ENCODE measurements at regions not wholly inside any gene's neighbourhood (a gene's known extent, or its start where the extent isn't known, plus 50 kb on each side); places are given as distances from the start of the nearest gene placed in this dataset.

DNA sequence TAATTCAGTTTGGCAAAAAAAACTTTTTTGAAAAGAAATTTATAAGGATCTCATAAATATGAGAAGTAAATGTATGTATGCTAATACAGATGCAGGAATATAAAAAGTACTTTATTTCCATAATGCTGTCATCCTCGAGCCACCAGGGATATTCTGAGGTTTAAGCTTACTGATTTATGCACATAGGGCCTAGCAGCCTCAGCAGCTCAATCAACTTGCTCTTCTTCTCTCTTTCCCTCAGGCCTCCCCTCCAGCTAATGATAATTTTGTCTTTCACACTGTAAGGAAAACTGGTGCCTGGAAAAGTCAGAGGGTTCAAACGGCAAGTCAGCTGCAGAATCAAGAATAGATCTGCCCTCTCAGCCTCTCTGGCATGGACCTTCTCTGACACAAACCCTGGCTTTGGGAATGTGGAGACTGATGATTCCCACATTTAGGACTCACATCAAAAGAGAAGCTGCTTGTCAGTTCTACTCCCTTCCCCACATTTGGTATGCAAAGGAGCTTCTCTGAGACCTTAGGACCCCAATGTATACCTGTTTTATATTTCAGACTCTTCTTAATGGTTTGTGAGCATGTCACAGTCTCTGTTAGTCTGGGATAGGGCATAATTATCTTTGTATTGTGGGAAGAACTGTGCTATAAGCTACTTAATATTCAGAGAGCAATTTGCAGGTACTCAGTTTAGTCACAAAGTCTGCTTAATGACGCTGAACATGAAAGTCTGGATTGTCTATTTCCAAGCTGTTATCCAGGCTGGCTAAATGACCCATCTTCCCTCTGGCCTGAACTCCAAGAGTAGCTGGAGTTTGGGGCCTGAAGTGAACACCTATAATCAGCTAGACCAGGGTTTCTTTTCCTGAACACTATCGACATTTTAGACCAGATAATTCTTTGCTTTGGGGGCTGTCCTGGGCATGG, 52.1 kb upstream of the DIPK1A start:
- no peak for DNase-seq
- H3K27ac Mint-ChIP-seq: peak overlapping the region; percentile 5
- no peaks in the 10 kb centered on the region for H3K9me3 Mint-ChIP-seq
- no peaks in the 10 kb centered on the region for H3K36me3 Mint-ChIP-seq (ENCODE audit: low read depth)
- H3K4me1 Mint-ChIP-seq: peaks cover 14% of the 10 kb centered on the region
- no peak overlapping the region for H3K4me3 Mint-ChIP-seq
- TF ChIP-seq, protein P1, sequence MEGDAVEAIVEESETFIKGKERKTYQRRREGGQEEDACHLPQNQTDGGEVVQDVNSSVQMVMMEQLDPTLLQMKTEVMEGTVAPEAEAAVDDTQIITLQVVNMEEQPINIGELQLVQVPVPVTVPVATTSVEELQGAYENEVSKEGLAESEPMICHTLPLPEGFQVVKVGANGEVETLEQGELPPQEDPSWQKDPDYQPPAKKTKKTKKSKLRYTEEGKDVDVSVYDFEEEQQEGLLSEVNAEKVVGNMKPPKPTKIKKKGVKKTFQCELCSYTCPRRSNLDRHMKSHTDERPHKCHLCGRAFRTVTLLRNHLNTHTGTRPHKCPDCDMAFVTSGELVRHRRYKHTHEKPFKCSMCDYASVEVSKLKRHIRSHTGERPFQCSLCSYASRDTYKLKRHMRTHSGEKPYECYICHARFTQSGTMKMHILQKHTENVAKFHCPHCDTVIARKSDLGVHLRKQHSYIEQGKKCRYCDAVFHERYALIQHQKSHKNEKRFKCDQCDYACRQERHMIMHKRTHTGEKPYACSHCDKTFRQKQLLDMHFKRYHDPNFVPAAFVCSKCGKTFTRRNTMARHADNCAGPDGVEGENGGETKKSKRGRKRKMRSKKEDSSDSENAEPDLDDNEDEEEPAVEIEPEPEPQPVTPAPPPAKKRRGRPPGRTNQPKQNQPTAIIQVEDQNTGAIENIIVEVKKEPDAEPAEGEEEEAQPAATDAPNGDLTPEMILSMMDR (IDR thresholded peaks at IDR 0.05): no peak
- peaks cover 3% of the 10 kb centered on the region for H3K27me3 Mint-ChIP-seq (ENCODE audit: low read depth, poor library complexity)

DNA sequence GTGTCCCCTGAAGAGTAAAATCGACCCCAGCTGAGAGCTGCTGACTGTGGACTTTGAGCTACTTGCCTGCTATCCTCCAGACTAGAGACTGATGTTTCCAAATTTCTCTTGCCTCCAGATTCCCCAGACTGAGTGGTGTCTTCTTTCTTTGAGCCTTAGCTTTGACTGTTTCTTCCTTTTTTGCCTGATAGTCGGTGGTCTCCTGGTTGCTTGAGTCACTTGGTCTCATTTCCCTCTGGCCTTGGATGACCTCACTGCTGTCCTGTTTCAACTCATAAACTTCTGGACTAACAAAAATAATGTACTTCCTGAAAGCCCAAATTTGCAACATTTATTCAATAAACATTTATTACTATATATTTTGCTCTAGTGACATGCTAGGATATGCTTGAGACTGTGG, 52.9 kb upstream of the DIPK1A start:
- TF ChIP-seq, protein P1 (IDR thresholded peaks at IDR 0.05): no peak
- no peak overlapping the region for H3K4me3 Mint-ChIP-seq
- peaks cover 3% of the 10 kb centered on the region for H3K27me3 Mint-ChIP-seq (ENCODE audit: low read depth, poor library complexity)
- H3K36me3 Mint-ChIP-seq (ENCODE audit: low read depth): no peaks in the 10 kb centered on the region
- H3K27ac Mint-ChIP-seq: peak overlapping the region; percentile 5
- no peak for DNase-seq
- peaks cover 14% of the 10 kb centered on the region for H3K4me1 Mint-ChIP-seq
- H3K9me3 Mint-ChIP-seq: no peaks in the 10 kb centered on the region

DNA sequence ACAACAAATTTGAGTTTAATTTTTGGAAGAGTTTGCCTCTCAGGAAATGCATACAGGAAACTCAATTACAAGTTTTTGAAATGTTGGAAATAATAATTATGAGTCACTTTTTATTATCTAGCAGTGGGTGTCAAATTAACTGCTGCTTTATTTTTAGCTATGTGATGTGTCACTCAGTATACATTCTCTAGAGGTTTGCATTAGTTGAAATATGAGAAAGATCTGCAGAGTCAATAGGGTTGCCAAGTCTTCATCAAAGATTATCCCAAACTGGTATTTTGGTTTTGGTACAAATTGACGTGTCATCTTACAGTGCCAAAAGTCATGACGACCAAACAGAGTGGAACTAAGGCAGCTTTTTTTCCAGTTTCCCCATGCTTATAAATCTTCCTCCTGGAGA, 54.3 kb upstream of the DIPK1A start:
- no peak overlapping the region for H3K4me3 Mint-ChIP-seq

DNA sequence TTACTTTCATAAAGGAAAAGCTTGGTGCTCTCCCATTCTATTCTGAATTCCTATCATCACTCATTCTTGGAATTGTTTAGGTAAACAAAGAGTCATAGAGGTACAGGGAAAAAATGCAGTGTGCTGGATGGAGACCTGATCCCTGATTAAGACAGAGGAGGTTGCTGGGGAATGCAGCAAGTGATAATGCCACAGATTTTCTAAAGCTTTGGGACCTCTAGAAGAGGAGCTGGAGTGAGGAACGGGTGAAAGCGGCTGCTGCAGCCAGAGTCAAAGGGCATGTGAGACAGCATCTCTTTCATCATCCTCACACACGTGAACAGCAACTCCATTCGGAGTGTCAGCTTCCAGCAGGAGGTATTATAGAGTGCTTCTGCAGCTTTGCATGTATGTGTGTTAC, 54.9 kb upstream of the DIPK1A start:
- H3K4me1 Mint-ChIP-seq: peaks cover 14% of the 10 kb centered on the region

More for the DNA sequence above, 54.3 kb upstream of the DIPK1A start:
- DNase-seq: no peak
- TF ChIP-seq, protein P1 (IDR thresholded peaks at IDR 0.05): no peak
- peaks cover 3% of the 10 kb centered on the region for H3K27me3 Mint-ChIP-seq (ENCODE audit: low read depth, poor library complexity)
- H3K4me1 Mint-ChIP-seq: peaks cover 14% of the 10 kb centered on the region
- no peaks in the 10 kb centered on the region for H3K36me3 Mint-ChIP-seq (ENCODE audit: low read depth)
- no peaks in the 10 kb centered on the region for H3K9me3 Mint-ChIP-seq
- no peak overlapping the region for H3K27ac Mint-ChIP-seq

DNA sequence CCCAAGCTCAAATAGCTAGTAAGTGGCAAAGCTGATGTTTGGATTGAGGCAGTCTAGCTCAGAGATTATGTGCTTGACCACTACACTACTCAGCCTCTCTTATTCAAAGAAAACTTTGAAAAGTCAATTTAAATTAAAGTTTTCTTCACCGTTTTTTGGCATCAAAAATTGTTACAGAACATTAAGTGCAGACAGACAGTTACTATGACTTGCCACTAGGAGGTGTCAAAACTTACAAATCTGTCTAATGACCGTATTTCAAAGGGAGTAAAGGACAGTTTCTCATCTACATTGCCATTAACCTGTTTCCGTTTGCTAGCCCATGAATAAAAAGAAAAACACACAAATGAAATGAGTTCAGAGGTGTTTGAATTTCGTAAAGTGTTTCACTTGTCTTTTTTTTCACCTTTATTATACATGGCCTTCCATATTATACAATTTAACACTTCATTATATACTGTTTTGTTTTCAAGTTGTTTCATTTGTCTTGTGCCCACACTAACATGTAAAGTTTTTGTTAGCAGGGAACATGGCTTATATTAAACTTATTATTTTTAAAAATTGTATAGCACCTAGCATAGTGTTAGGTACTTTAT, 57.4 kb upstream of the MTF2 start:
- no peak for DNase-seq
- Mint-ChIP-seq H3K27me3 (ENCODE audit: low read depth, poor library complexity) (no peaks in the 10 kb centered on the region), H3K27ac (no peak overlapping the region), H3K36me3 (ENCODE audit: low read depth) (no peaks in the 10 kb centered on the region), H3K4me3 (no peak overlapping the region), H3K4me1 (no peaks in the 10 kb centered on the region), H3K9me3 (no peaks in the 10 kb centered on the region)
- TF ChIP-seq, protein P1 (IDR thresholded peaks at IDR 0.05): peak; percentile 80

More for the DNA sequence above, 54.9 kb upstream of the DIPK1A start:
- peaks cover 3% of the 10 kb centered on the region for H3K27me3 Mint-ChIP-seq (ENCODE audit: low read depth, poor library complexity)
- no peak overlapping the region for H3K4me3 Mint-ChIP-seq
- H3K9me3 Mint-ChIP-seq: no peaks in the 10 kb centered on the region
- no peak for DNase-seq
- H3K36me3 Mint-ChIP-seq (ENCODE audit: low read depth): no peaks in the 10 kb centered on the region
- H3K27ac Mint-ChIP-seq: no peak overlapping the region
- TF ChIP-seq, protein P1 (IDR thresholded peaks at IDR 0.05): no peak

All from nephron progenitor cell (in vitro differentiated cells).